ENCODE measurements at regions not wholly inside any gene's neighbourhood (a gene's known extent, or its start where the extent isn't known, plus 50 kb on each side); places are given as distances from the start of the nearest gene placed in this dataset.

DNA sequence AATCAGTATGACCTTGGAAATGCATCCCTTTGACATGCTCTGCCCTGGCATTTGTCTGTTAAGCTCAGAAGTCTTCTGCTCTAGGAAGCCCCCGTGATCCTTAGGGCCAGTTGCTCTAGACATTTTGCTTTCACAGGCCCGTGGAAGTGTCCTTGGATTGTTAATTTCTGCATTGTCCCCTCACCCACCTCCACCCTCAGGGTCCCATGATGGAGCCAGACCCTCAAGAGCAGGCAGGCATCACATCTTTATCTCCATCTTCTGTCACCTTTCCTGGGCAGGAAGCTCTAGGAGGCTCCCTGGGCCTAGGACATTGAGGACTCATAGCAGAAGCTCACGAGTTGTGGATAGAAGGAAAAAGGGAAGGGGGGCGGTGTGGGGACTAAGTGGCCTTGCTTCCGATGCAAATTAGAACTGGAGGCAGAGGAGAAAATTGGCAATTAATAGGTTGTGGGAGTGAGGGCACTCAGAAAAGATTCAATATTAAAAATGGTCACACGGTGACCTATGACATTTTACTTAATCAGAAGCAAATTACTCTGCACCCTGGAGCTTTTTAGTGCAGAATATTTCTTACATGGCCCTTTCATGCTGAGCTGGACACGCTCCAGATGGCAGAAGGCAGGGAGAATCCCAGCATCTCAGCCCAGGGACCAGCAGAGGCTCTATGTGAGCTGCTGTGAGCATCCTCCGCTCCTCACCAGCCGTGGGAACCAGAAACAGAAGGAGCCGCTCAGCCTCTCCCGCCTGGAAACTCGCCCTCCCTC lies 185.0 kb downstream of the MATN1 start:
- Histone ChIP-seq H3K9me3 (ENCODE audit: insufficient read depth, low read depth, low read length) (no peaks in the 10 kb centered on the region), H3K9ac (ENCODE audit: low read length) (no peak overlapping the region), H3K4me2 (ENCODE audit: low read length) (no peak overlapping the region), H3K79me2 (ENCODE audit: insufficient read depth, low read length) (no peaks in the 10 kb centered on the region), H3K27me3 (ENCODE audit: insufficient read depth, low read length) (no peaks in the 10 kb centered on the region), H2AFZ (ENCODE audit: low read depth, low read length) (no peak overlapping the region), H3K4me3 (ENCODE audit: insufficient read depth, low read depth, low read length) (no peak overlapping the region), H3K4me1 (ENCODE audit: insufficient read depth, low read length) (no peaks in the 10 kb centered on the region), H3K36me3 (ENCODE audit: insufficient read depth, low read length) (no peaks in the 10 kb centered on the region), H4K20me1 (ENCODE audit: insufficient read depth, low read length) (no peaks in the 10 kb centered on the region), H3K27ac (ENCODE audit: low read depth, low read length) (no peak overlapping the region)
- no peaks in the 10 kb centered on the region for H3K36me3 Mint-ChIP-seq (ENCODE audit: low read depth, unreplicated experiment)
- H3K27me3 Mint-ChIP-seq (ENCODE audit: low read depth, unreplicated experiment) = peaks cover 23% of the 10 kb centered on the region
- FAIRE-seq = no peak
- peaks cover 4% of the 10 kb centered on the region for H3K4me1 Mint-ChIP-seq (ENCODE audit: low read depth, unreplicated experiment)
- peaks cover 5% of the 10 kb centered on the region for H3K9me3 Mint-ChIP-seq (ENCODE audit: unreplicated experiment)
- TF ChIP-seq EZH2 (IDR thresholded peaks at IDR 0.05; ENCODE audit: insufficient read depth, low read length) = no peak
- TF ChIP-seq, protein P1, sequence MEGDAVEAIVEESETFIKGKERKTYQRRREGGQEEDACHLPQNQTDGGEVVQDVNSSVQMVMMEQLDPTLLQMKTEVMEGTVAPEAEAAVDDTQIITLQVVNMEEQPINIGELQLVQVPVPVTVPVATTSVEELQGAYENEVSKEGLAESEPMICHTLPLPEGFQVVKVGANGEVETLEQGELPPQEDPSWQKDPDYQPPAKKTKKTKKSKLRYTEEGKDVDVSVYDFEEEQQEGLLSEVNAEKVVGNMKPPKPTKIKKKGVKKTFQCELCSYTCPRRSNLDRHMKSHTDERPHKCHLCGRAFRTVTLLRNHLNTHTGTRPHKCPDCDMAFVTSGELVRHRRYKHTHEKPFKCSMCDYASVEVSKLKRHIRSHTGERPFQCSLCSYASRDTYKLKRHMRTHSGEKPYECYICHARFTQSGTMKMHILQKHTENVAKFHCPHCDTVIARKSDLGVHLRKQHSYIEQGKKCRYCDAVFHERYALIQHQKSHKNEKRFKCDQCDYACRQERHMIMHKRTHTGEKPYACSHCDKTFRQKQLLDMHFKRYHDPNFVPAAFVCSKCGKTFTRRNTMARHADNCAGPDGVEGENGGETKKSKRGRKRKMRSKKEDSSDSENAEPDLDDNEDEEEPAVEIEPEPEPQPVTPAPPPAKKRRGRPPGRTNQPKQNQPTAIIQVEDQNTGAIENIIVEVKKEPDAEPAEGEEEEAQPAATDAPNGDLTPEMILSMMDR (IDR thresholded peaks at IDR 0.05; ENCODE audit: insufficient read depth, low read depth, low read length) = no peak
- no peak overlapping the region for H3K27ac Mint-ChIP-seq (ENCODE audit: unreplicated experiment)
- DNase-seq (ENCODE audit: low read depth) = no peak
- H3K4me3 Mint-ChIP-seq (ENCODE audit: unreplicated experiment) = no peak overlapping the region

GRCh38 chr1:30537279-30537678 lies 186.1 kb downstream of the MATN1 start:
- Mint-ChIP-seq H3K27me3 (ENCODE audit: low read depth, unreplicated experiment) (peaks cover 30% of the 10 kb centered on the region), H3K36me3 (ENCODE audit: low read depth, unreplicated experiment) (no peaks in the 10 kb centered on the region), H3K27ac (ENCODE audit: unreplicated experiment) (no peak overlapping the region), H3K9me3 (ENCODE audit: unreplicated experiment) (peaks cover 5% of the 10 kb centered on the region), H3K4me3 (ENCODE audit: unreplicated experiment) (no peak overlapping the region), H3K4me1 (ENCODE audit: low read depth, unreplicated experiment) (peaks cover 4% of the 10 kb centered on the region)
- no peaks in the 10 kb centered on the region for H3K4me1 ChIP-seq (ENCODE audit: insufficient read depth, low read length)
- H3K27me3 ChIP-seq (ENCODE audit: insufficient read depth, low read length) = no peaks in the 10 kb centered on the region
- H3K9me3 ChIP-seq (ENCODE audit: insufficient read depth, low read depth, low read length) = no peaks in the 10 kb centered on the region
- no peaks in the 10 kb centered on the region for H3K36me3 ChIP-seq (ENCODE audit: insufficient read depth, low read length)
- DNase-seq (ENCODE audit: low read depth) = no peak
- H4K20me1 ChIP-seq (ENCODE audit: insufficient read depth, low read length) = no peaks in the 10 kb centered on the region
- no peak for FAIRE-seq
- H3K27ac ChIP-seq (ENCODE audit: low read depth, low read length) = no peak overlapping the region
- TF ChIP-seq, protein P1 (IDR thresholded peaks at IDR 0.05; ENCODE audit: insufficient read depth, low read depth, low read length) = no peak
- TF ChIP-seq EZH2 (IDR thresholded peaks at IDR 0.05; ENCODE audit: insufficient read depth, low read length) = no peak
- no peak overlapping the region for H2AFZ ChIP-seq (ENCODE audit: low read depth, low read length)
- H3K4me3 ChIP-seq (ENCODE audit: insufficient read depth, low read depth, low read length) = no peak overlapping the region
- H3K9ac ChIP-seq (ENCODE audit: low read length) = no peak overlapping the region
- H3K79me2 ChIP-seq (ENCODE audit: insufficient read depth, low read length) = no peaks in the 10 kb centered on the region
- no peak overlapping the region for H3K4me2 ChIP-seq (ENCODE audit: low read length)

DNA sequence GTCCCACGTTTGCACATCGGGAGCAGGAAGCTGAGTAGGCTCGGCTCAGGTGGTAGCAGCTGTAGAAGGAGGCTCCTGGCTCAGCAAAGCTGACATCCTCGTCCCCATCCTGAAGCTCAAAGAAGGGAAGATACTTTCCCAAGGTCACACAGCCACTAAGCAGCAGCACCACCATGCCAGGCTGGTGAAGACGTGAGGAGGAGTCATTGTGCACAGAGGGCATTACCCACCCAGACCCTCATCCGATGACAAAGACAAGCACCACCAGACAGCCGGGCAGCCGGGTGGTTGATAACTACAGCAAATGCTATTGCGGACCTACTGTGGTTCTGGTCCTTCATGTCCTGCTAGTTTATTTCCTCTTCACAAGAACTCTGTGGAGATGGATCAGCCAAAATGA lies 186.9 kb downstream of the MATN1 start:
- TF ChIP-seq, protein P1 (IDR thresholded peaks at IDR 0.05; ENCODE audit: insufficient read depth, low read depth, low read length) = no peak
- TF ChIP-seq EZH2 (IDR thresholded peaks at IDR 0.05; ENCODE audit: insufficient read depth, low read length) = no peak

More for the DNA sequence above, 186.9 kb downstream of the MATN1 start:
- Histone ChIP-seq H3K4me1 (ENCODE audit: insufficient read depth, low read length) (no peaks in the 10 kb centered on the region), H3K9me3 (ENCODE audit: insufficient read depth, low read depth, low read length) (no peaks in the 10 kb centered on the region), H4K20me1 (ENCODE audit: insufficient read depth, low read length) (no peaks in the 10 kb centered on the region), H2AFZ (ENCODE audit: low read depth, low read length) (no peak overlapping the region), H3K4me2 (ENCODE audit: low read length) (no peak overlapping the region), H3K36me3 (ENCODE audit: insufficient read depth, low read length) (no peaks in the 10 kb centered on the region), H3K27ac (ENCODE audit: low read depth, low read length) (no peak overlapping the region), H3K9ac (ENCODE audit: low read length) (no peak overlapping the region), H3K79me2 (ENCODE audit: insufficient read depth, low read length) (no peaks in the 10 kb centered on the region), H3K27me3 (ENCODE audit: insufficient read depth, low read length) (no peaks in the 10 kb centered on the region), H3K4me3 (ENCODE audit: insufficient read depth, low read depth, low read length) (no peak overlapping the region)
- H3K4me1 Mint-ChIP-seq (ENCODE audit: low read depth, unreplicated experiment) = peaks cover 4% of the 10 kb centered on the region
- FAIRE-seq (no peak), DNase-seq (ENCODE audit: low read depth) (no peak)
- H3K36me3 Mint-ChIP-seq (ENCODE audit: low read depth, unreplicated experiment) = no peaks in the 10 kb centered on the region
- H3K27me3 Mint-ChIP-seq (ENCODE audit: low read depth, unreplicated experiment) = peaks cover 30% of the 10 kb centered on the region
- no peak overlapping the region for H3K4me3 Mint-ChIP-seq (ENCODE audit: unreplicated experiment)
- no peak overlapping the region for H3K27ac Mint-ChIP-seq (ENCODE audit: unreplicated experiment)
- peaks cover 3% of the 10 kb centered on the region for H3K9me3 Mint-ChIP-seq (ENCODE audit: unreplicated experiment)
